Stimulated activated effector memory CD8-positive, alpha-beta T cell treated with anti-CD3 and anti-CD28 coated beads, Interleukin-12 subunit alpha, Interleukin-12 subunit beta, amount 100 ng/mL, for 72 hours (primary cell): ENCODE measurements at regions not wholly inside any gene's neighbourhood (a gene's known extent, or its start where the extent isn't known, plus 50 kb on each side); places are given as distances from the start of the nearest gene placed in this dataset.
"Not testable (repeated sequence)": the region's sequence is repeated elsewhere in the genome, so short reads cannot be mapped to it uniquely, and the experiment has no call there.

Source experiments
- ATAC-seq: fragments of 150-1000 bp; cut with Tn5 transposase; 2 replicates; pipeline ENCODE4 v1.10.0; 2021
- DNase-seq, 2 donors: peaks; one replicate each; pipeline ENCODE4 v3.0.0; 2021 to 2022; ENCODE audit warnings: low spot score in 2 of 2
- H3K27ac Mint-ChIP-seq: one replicate; pipeline ENCODE4 v1.8.0; 2022; ENCODE audit warnings: mild to moderate bottlenecking, mixed read lengths
- H3K36me3 Mint-ChIP-seq: one replicate; pipeline ENCODE4 v1.8.0; 2022; ENCODE audit warnings: mild to moderate bottlenecking, mixed read lengths
- H3K4me1 Mint-ChIP-seq: one replicate; pipeline ENCODE4 v1.8.0; 2022; ENCODE audit warnings: mixed read lengths
- H3K4me3 Mint-ChIP-seq: one replicate; pipeline ENCODE4 v1.8.0; 2022; ENCODE audit warnings: mild to moderate bottlenecking, mixed read lengths
- H3K9me3 Mint-ChIP-seq: one replicate; pipeline ENCODE4 v1.8.0; 2022; ENCODE audit warnings: mixed read lengths

GRCh38 chr11:91527380-91528030 is 697.1 kb upstream of the FAT3 start:
- no peak overlapping the region for H3K27ac Mint-ChIP-seq
- no peaks in the 10 kb centered on the region for H3K4me1 Mint-ChIP-seq

GRCh38 chr11:91513734-91514133 is 710.9 kb upstream of the FAT3 start:
- H3K9me3 Mint-ChIP-seq: peaks cover 10% of the 10 kb centered on the region
- no peak for DNase-seq
- no peak overlapping the region for H3K4me3 Mint-ChIP-seq
- H3K27ac Mint-ChIP-seq: no peak overlapping the region
- ATAC-seq: no peak
- H3K36me3 Mint-ChIP-seq: no peaks in the 10 kb centered on the region
- no peaks in the 10 kb centered on the region for H3K4me1 Mint-ChIP-seq

More at GRCh38 chr11:91527380-91528030, 697.1 kb upstream of the FAT3 start:
- H3K4me3 Mint-ChIP-seq: no peak overlapping the region
- no peak for DNase-seq
- ATAC-seq: no peak
- H3K9me3 Mint-ChIP-seq: peaks cover 19% of the 10 kb centered on the region
- no peaks in the 10 kb centered on the region for H3K36me3 Mint-ChIP-seq

GRCh38 chr11:91497847-91498246 is 726.8 kb upstream of the FAT3 start:
- Mint-ChIP-seq H3K4me3 (no peak overlapping the region), H3K27ac (no peak overlapping the region), H3K36me3 (no peaks in the 10 kb centered on the region), H3K9me3 (peaks cover 10% of the 10 kb centered on the region), H3K4me1 (no peaks in the 10 kb centered on the region)
- no peak for DNase-seq
- ATAC-seq: no peak

GRCh38 chr11:91495837-91496236 is 728.8 kb upstream of the FAT3 start:
- H3K36me3 Mint-ChIP-seq: no peaks in the 10 kb centered on the region
- no peak for ATAC-seq
- DNase-seq: no peak

GRCh38 chr11:91489989-91490388 is 734.6 kb upstream of the FAT3 start:
- DNase-seq (no peak), ATAC-seq (no peak)
- Mint-ChIP-seq H3K4me3 (no peak overlapping the region), H3K9me3 (peaks cover 24% of the 10 kb centered on the region), H3K27ac (no peak overlapping the region), H3K4me1 (no peaks in the 10 kb centered on the region), H3K36me3 (no peaks in the 10 kb centered on the region)

More at GRCh38 chr11:91495837-91496236, 728.8 kb upstream of the FAT3 start:
- Mint-ChIP-seq H3K27ac (no peak overlapping the region), H3K4me1 (no peaks in the 10 kb centered on the region), H3K9me3 (peaks cover 2% of the 10 kb centered on the region), H3K4me3 (no peak overlapping the region)

DNA sequence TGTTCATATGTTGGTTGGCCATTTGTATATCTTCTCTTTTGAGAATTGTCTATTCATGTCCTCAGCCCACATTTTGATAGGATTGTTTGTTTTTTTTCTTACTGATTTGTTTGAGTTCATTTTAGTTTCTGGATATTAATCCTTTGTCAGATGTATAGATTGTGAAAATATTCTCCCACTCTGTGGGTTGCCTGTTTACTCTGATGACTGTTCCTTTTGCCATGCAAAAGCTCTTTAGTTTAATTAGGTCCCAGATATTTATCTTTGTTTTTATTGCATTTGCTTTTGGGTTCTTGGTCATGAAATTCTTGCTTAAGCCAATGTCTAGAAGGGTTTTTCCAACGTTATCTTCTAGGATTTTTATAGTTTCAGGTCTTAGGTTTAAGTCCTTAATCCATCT is 740.7 kb upstream of the FAT3 start:
- not testable (repeated sequence) for H3K4me3 Mint-ChIP-seq, ATAC-seq, H3K27ac Mint-ChIP-seq, DNase-seq, H3K4me1 Mint-ChIP-seq, H3K36me3 Mint-ChIP-seq
- peaks cover 33% of the 10 kb centered on the region for H3K9me3 Mint-ChIP-seq

GRCh38 chr11:91481875-91482274 is 742.7 kb upstream of the FAT3 start:
- peaks cover 27% of the 10 kb centered on the region for H3K9me3 Mint-ChIP-seq
- not testable (repeated sequence) for H3K36me3 Mint-ChIP-seq

GRCh38 chr11:91470656-91471055 is 754.0 kb upstream of the FAT3 start:
- H3K36me3 Mint-ChIP-seq: no peaks in the 10 kb centered on the region
- DNase-seq (no peak), ATAC-seq (no peak)
- H3K9me3 Mint-ChIP-seq: peaks cover 11% of the 10 kb centered on the region
- H3K4me3 Mint-ChIP-seq: no peak overlapping the region
- no peak overlapping the region for H3K27ac Mint-ChIP-seq
- H3K4me1 Mint-ChIP-seq: no peaks in the 10 kb centered on the region

More at GRCh38 chr11:91481875-91482274, 742.7 kb upstream of the FAT3 start:
- ATAC-seq, DNase-seq, H3K4me3 Mint-ChIP-seq, H3K4me1 Mint-ChIP-seq, H3K27ac Mint-ChIP-seq: not testable (repeated sequence)

- ATAC-seq (no peak), DNase-seq (no peak)
- H3K9me3 Mint-ChIP-seq: peaks cover 18% of the 10 kb centered on the region
- H3K4me3 Mint-ChIP-seq: no peak overlapping the region
- no peaks in the 10 kb centered on the region for H3K36me3 Mint-ChIP-seq
- no peaks in the 10 kb centered on the region for H3K4me1 Mint-ChIP-seq
- H3K27ac Mint-ChIP-seq: no peak overlapping the region
These were observed 764.8 kb upstream of the FAT3 start for GRCh38 chr11:91459840-91460239.

- H3K4me3 Mint-ChIP-seq: no peak overlapping the region
- H3K27ac Mint-ChIP-seq: no peak overlapping the region
- no peaks in the 10 kb centered on the region for H3K4me1 Mint-ChIP-seq
- ATAC-seq: no peak
- DNase-seq: no peak
- no peaks in the 10 kb centered on the region for H3K36me3 Mint-ChIP-seq
- peaks cover 13% of the 10 kb centered on the region for H3K9me3 Mint-ChIP-seq
These were observed 778.4 kb upstream of the FAT3 start for GRCh38 chr11:91446267-91446666.

DNA sequence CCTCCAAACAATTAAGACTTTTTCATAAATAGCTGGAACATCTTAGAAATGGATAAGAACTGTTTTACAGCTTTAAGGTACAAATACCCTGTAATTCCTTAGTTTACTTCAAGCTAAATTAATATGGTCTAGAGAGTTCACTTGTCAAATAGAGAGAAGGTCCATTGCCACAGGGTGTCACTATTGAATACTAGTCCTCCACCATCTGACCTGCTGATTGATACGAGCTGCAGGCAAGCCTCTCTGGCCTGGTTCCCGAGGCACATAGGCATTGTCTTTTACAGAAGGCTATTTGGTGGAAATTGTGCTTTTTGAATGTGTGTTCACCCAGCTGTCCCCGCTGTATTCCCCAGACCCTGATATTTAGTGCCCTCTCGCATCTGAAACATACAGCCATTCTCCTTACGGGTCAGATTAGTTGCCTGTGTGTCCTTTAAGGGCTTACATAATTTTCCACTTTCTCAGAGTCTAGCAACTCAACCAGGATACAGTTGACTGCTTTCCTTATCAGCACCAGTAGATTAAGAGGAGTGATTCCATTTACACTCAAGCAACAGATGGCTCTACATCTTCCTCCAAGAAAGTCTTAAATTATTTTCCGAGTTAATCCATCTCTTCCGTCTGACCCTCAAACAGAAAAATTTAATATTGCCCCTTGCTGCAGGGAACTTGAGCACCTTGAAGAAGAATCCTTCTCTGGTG is 788.8 kb upstream of the FAT3 start:
- no peak for DNase-seq
- no peak overlapping the region for H3K4me3 Mint-ChIP-seq
- H3K36me3 Mint-ChIP-seq: no peaks in the 10 kb centered on the region
- peaks cover 26% of the 10 kb centered on the region for H3K9me3 Mint-ChIP-seq
- no peaks in the 10 kb centered on the region for H3K4me1 Mint-ChIP-seq
- no peak overlapping the region for H3K27ac Mint-ChIP-seq
- ATAC-seq: no peak

GRCh38 chr11:91433284-91434010 is 791.2 kb upstream of the FAT3 start:
- peaks cover 29% of the 10 kb centered on the region for H3K9me3 Mint-ChIP-seq
- H3K27ac Mint-ChIP-seq: no peak overlapping the region
- H3K4me3 Mint-ChIP-seq: no peak overlapping the region
- ATAC-seq (no peak), DNase-seq (no peak)
- H3K4me1 Mint-ChIP-seq: no peaks in the 10 kb centered on the region
- no peaks in the 10 kb centered on the region for H3K36me3 Mint-ChIP-seq

DNA sequence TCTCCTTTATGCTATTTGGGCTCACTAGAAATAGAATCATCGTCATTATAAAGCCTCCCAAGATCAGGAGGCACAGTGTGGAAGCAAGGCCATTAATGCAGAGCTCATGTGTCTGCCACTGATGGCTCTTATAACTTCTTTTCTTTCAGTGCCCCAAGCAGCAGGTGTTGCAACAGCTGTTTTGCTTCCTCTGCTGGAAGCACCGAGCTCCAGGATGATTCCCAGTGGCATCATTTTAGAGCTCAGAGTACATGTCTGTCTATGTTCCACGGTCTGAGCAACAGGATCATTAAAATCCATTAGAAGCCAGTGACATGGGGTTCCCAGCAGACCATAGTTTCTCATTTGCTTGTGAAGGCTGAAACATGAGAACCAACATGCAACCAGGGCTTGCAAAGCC is 803.0 kb upstream of the FAT3 start:
- Mint-ChIP-seq H3K4me1 (no peaks in the 10 kb centered on the region), H3K27ac (no peak overlapping the region), H3K9me3 (peaks cover 10% of the 10 kb centered on the region), H3K36me3 (no peaks in the 10 kb centered on the region), H3K4me3 (no peak overlapping the region)
- ATAC-seq (no peak), DNase-seq (no peak)

DNA sequence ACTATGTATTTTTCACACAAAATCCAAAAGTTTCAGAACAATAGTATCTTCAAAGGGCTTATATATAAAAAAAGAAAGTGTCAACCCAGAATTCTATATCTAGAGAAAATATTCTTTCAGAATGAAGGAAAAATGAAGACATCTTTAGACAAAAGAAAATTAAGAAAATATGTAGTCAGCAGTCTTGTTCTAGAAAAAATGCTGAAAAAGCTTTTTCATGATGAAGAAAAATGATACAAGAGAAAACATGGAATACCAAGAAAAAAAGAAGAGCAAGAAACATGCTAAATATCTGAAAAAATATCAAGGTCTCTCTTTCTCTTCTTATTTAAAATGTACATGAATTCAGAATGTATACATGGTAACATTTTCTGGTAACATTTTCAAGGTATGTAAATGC is 816.8 kb upstream of the FAT3 start:
- Mint-ChIP-seq H3K36me3 (no peaks in the 10 kb centered on the region), H3K4me1 (no peaks in the 10 kb centered on the region), H3K4me3 (no peak overlapping the region), H3K9me3 (peaks cover 15% of the 10 kb centered on the region), H3K27ac (no peak overlapping the region)
- DNase-seq: no peak
- ATAC-seq: no peak

GRCh38 chr11:91406009-91406408 is 818.6 kb upstream of the FAT3 start:
- Mint-ChIP-seq H3K9me3 (peaks cover 15% of the 10 kb centered on the region), H3K4me1 (no peaks in the 10 kb centered on the region), H3K4me3 (no peak overlapping the region), H3K36me3 (no peaks in the 10 kb centered on the region), H3K27ac (no peak overlapping the region)
- DNase-seq (no peak), ATAC-seq (no peak)

GRCh38 chr11:91404344-91404743 is 820.3 kb upstream of the FAT3 start:
- H3K27ac Mint-ChIP-seq: no peak overlapping the region
- ATAC-seq (no peak), DNase-seq (no peak)
- H3K36me3 Mint-ChIP-seq: no peaks in the 10 kb centered on the region
- H3K4me3 Mint-ChIP-seq: no peak overlapping the region
- no peaks in the 10 kb centered on the region for H3K4me1 Mint-ChIP-seq
- H3K9me3 Mint-ChIP-seq: peaks cover 19% of the 10 kb centered on the region
